Activated B cell treated with CpG ODN at 0.5 μM for 24 hours (primary cell): ENCODE measurements at regions not wholly inside any gene's neighbourhood (a gene's known extent, or its start where the extent isn't known, plus 50 kb on each side); places are given as distances from the start of the nearest gene placed in this dataset.
"Not testable (repeated sequence)": the region's sequence is repeated elsewhere in the genome, so short reads cannot be mapped to it uniquely, and the experiment has no call there.

Experiments
- ATAC-seq: fragments of 200-7000 bp; cut with Tn5 transposase; one replicate; pipeline ENCODE4 v1.10.0; 2021; ENCODE audit warnings: low read depth, mild to moderate bottlenecking, moderate library complexity
- CTCF ChIA-PET: fragments of 350-600 bp; sonication (Branson Sonifier 250); formaldehyde crosslinking; loops from one replicate; lab custom pipeline; 2021; ENCODE audit warnings: antibody characterized with exemption; lab: Charles Lee
- POLR2A ChIA-PET: fragments of 350-600 bp; sonication (Branson Sonifier 250); formaldehyde crosslinking; loops from one replicate; lab custom pipeline; 2021; ENCODE audit warnings: antibody characterized with exemption; lab: Charles Lee
- DNase-seq: peaks from one replicate; pipeline ENCODE4 v3.0.0; 2022
- H3K27ac Mint-ChIP-seq: one replicate; pipeline ENCODE4 v1.8.0; 2020; ENCODE audit warnings: mixed read lengths
- H3K27me3 Mint-ChIP-seq: one replicate; pipeline ENCODE4 v1.8.0; 2021; ENCODE audit warnings: mixed read lengths
- H3K36me3 Mint-ChIP-seq: one replicate; pipeline ENCODE4 v1.8.0; 2021; ENCODE audit warnings: low read depth, mixed read lengths
- H3K4me1 Mint-ChIP-seq: one replicate; pipeline ENCODE4 v1.8.0; 2021; ENCODE audit warnings: mixed read lengths
- H3K4me3 Mint-ChIP-seq: one replicate; pipeline ENCODE4 v1.8.0; 2020; ENCODE audit warnings: mild to moderate bottlenecking, mixed read lengths
- H3K9me3 Mint-ChIP-seq: one replicate; pipeline ENCODE4 v1.8.0; 2020; ENCODE audit warnings: mixed read lengths
- intact Hi-C: fragments of 100-400 bp; cut with micrococcal nuclease; formaldehyde crosslinking; loops from one replicate; pipeline ENCODE4 v1.15.1; 2024
- TF ChIP-seq, protein P1 (sequence below): fragments of 200-600 bp; IDR thresholded peaks from one replicate; pipeline ENCODE4 v1.8.0; 2022; ENCODE audit warnings: antibody characterized with exemption, mild to moderate bottlenecking

GRCh38 chr18:1018181-1018681, 113.6 kb downstream of the ADCYAP1 start:
- CTCF ChIA-PET = no interaction called here

GRCh38 chr18:1019191-1019590, 114.5 kb downstream of the ADCYAP1 start:
- ChIA-PET CTCF (no interaction called here), POLR2A (no interaction called here)
- Mint-ChIP-seq H3K27ac (no peak overlapping the region), H3K9me3 (no peaks in the 10 kb centered on the region), H3K4me3 (no peak overlapping the region), H3K4me1 (no peaks in the 10 kb centered on the region), H3K36me3 (no peaks in the 10 kb centered on the region), H3K27me3 (no peaks in the 10 kb centered on the region)
- no peak for ATAC-seq
- intact Hi-C loops = no loop called here
- no peak for DNase-seq
- TF ChIP-seq, protein P1, sequence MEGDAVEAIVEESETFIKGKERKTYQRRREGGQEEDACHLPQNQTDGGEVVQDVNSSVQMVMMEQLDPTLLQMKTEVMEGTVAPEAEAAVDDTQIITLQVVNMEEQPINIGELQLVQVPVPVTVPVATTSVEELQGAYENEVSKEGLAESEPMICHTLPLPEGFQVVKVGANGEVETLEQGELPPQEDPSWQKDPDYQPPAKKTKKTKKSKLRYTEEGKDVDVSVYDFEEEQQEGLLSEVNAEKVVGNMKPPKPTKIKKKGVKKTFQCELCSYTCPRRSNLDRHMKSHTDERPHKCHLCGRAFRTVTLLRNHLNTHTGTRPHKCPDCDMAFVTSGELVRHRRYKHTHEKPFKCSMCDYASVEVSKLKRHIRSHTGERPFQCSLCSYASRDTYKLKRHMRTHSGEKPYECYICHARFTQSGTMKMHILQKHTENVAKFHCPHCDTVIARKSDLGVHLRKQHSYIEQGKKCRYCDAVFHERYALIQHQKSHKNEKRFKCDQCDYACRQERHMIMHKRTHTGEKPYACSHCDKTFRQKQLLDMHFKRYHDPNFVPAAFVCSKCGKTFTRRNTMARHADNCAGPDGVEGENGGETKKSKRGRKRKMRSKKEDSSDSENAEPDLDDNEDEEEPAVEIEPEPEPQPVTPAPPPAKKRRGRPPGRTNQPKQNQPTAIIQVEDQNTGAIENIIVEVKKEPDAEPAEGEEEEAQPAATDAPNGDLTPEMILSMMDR = no peak

More at GRCh38 chr18:1018181-1018681, 113.6 kb downstream of the ADCYAP1 start:
- H3K4me1 Mint-ChIP-seq = no peaks in the 10 kb centered on the region
- intact Hi-C loops = no loop called here
- no peaks in the 10 kb centered on the region for H3K27me3 Mint-ChIP-seq
- POLR2A ChIA-PET = no interaction called here
- TF ChIP-seq, protein P1 = no peak
- H3K27ac Mint-ChIP-seq = no peak overlapping the region
- DNase-seq = no peak
- no peaks in the 10 kb centered on the region for H3K36me3 Mint-ChIP-seq
- H3K4me3 Mint-ChIP-seq = no peak overlapping the region
- no peaks in the 10 kb centered on the region for H3K9me3 Mint-ChIP-seq
- no peak for ATAC-seq

DNA sequence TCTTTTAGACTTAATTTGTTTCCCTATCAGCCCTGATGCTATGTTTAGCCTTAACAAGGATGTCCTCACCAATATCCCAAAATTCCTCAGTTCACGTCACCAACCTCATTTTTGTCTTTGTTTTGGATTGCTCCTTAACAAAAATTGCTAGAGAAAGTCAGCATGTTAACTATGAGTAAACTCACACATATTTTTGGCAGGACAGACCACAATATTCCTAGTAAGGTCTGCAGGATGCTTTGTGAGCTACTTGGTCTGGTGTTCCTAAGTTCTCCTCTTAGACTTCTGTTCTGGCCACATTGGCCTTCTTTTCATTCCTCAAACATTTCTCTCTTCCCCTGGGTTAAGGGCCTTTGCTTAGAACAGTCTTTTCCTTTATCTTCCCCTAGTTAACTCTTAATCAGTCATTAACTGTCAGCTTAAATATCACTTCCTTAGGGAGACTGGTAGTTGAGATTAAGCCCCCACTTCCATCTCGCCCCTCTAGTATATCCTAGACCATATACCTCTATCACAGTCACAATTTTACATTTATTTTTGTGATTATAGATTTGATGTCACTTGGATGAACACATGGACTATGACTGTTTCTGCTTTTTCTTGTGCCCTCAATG, 116.2 kb downstream of the ADCYAP1 start:
- no peaks in the 10 kb centered on the region for H3K27me3 Mint-ChIP-seq
- no peaks in the 10 kb centered on the region for H3K4me1 Mint-ChIP-seq
- no peak for DNase-seq
- no peak overlapping the region for H3K27ac Mint-ChIP-seq
- H3K36me3 Mint-ChIP-seq = no peaks in the 10 kb centered on the region
- no peak overlapping the region for H3K4me3 Mint-ChIP-seq
- TF ChIP-seq, protein P1 = no peak
- ChIA-PET POLR2A (no interaction called here), CTCF (no interaction called here)
- intact Hi-C loops = no loop called here
- H3K9me3 Mint-ChIP-seq = peaks cover under 1% of the 10 kb centered on the region
- ATAC-seq = no peak

DNA sequence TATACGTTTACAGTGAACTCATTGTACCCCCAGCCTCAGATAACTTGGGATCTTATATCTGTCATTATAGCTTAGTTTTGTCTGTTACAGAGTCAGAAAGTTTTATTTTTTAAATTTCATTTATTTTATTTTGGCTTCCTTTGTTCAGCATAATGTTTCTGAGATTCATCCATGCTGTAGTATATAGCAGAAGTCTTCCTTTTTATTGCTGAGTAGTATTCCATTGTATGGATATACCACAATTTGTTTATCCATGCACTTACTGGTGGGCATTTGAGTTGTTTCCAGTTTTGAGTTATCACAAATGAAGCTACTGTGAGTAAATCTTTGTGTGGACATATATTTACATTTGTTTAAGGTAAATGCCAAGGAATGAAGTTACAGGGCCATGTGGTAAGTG, 122.3 kb downstream of the ADCYAP1 start:
- Mint-ChIP-seq H3K4me1 (no peaks in the 10 kb centered on the region), H3K27me3 (no peaks in the 10 kb centered on the region), H3K36me3 (no peaks in the 10 kb centered on the region), H3K27ac (no peak overlapping the region), H3K9me3 (peaks cover 17% of the 10 kb centered on the region), H3K4me3 (no peak overlapping the region)
- TF ChIP-seq, protein P1 = no peak
- intact Hi-C loops = no loop called here
- POLR2A ChIA-PET = no interaction called here
- no peak for DNase-seq
- ATAC-seq = no peak
- CTCF ChIA-PET = no interaction called here

DNA sequence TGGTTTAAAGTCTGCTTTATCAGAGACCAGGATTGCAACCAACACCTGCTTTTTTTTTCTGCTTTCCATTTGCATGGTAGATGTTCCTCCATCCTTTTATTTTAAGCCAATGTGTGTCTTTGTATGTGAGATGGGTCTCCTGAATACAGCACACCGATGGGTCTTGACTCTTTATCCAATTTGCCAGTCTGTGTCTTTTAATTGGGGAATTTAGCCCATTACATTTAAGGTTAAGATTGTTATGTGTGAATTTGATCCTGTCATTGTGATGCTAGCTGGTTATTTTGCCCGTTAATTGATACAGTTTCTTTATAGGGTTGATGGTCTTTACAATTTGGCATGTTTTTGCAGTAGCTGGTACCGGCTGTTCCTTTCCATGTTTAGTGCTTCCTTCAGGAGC, 128.4 kb downstream of the ADCYAP1 start:
- H3K4me1 Mint-ChIP-seq, intact Hi-C loops, H3K27me3 Mint-ChIP-seq, H3K36me3 Mint-ChIP-seq, H3K27ac Mint-ChIP-seq, POLR2A ChIA-PET, H3K4me3 Mint-ChIP-seq, DNase-seq, CTCF ChIA-PET, ATAC-seq: not testable (repeated sequence)
- H3K9me3 Mint-ChIP-seq = peaks cover 15% of the 10 kb centered on the region

GRCh38 chr18:1034971-1035370, 130.3 kb downstream of the ADCYAP1 start:
- Mint-ChIP-seq H3K36me3 (no peaks in the 10 kb centered on the region), H3K9me3 (peaks cover 11% of the 10 kb centered on the region), H3K4me1 (no peaks in the 10 kb centered on the region), H3K27ac (no peak overlapping the region), H3K27me3 (no peaks in the 10 kb centered on the region), H3K4me3 (no peak overlapping the region)
- CTCF ChIA-PET = no interaction called here
- TF ChIP-seq, protein P1 = no peak
- ATAC-seq = no peak
- intact Hi-C loops = no loop called here
- DNase-seq = no peak
- POLR2A ChIA-PET = no interaction called here
